GM10248 (cell line): ENCODE measurements at regions not wholly inside any gene's neighbourhood (a gene's known extent, or its start where the extent isn't known, plus 50 kb on each side); places are given as distances from the start of the nearest gene placed in this dataset.

ENCODE experiments used
- CTCF ChIA-PET: fragments of 300-600 bp; sonication (Branson Sonifier 250); formaldehyde crosslinking; extraction: SDS; loops from one replicate; lab custom pipeline; 2021; ENCODE audit warnings: antibody characterized with exemption; lab: Yijun Ruan, JAX
- POLR2A ChIA-PET: fragments of 350-650 bp; sonication (Branson Sonifier 250); formaldehyde crosslinking; extraction: SDS; loops from one replicate; lab custom pipeline; 2020; ENCODE audit warnings: antibody characterized with exemption; lab: Yijun Ruan, JAX
- DNase-seq: peaks from one replicate; pipeline ENCODE4 v3.0.0; 2012; ENCODE audit errors: extremely low spot score
- CTCF ChIP-seq: IDR thresholded peaks from 2 replicates; pipeline ENCODE4 v1.5.1; 2012; ENCODE audit warnings: mild to moderate bottlenecking, low read depth; ENCODE audit errors: extremely low read depth, missing control alignments, control extremely low read depth

GRCh38 chr18:75154259-75154658, 54.7 kb downstream of the PTGR3 start:
- DNase-seq: no peak
- no peak for TF ChIP-seq CTCF
- CTCF ChIA-PET: no interaction called here
- POLR2A ChIA-PET: no interaction called here

- ChIA-PET CTCF (no interaction called here), POLR2A (no interaction called here)
- DNase-seq: no peak
- no peak for TF ChIP-seq CTCF
Measured at GRCh38 chr18:75143851-75144250, 65.1 kb downstream of the PTGR3 start.

GRCh38 chr18:75142677-75143076, 66.3 kb downstream of the PTGR3 start:
- ChIA-PET CTCF (no interaction called here), POLR2A (no interaction called here)
- no peak for DNase-seq
- no peak for TF ChIP-seq CTCF

GRCh38 chr18:75141734-75142133, 67.2 kb downstream of the PTGR3 start:
- ChIA-PET CTCF (no interaction called here), POLR2A (no interaction called here)
- no peak for TF ChIP-seq CTCF
- no peak for DNase-seq

GRCh38 chr18:75141166-75141565, 67.8 kb downstream of the PTGR3 start:
- no peak for TF ChIP-seq CTCF
- ChIA-PET POLR2A (no interaction called here), CTCF (no interaction called here)
- no peak for DNase-seq

GRCh38 chr18:75140296-75140695, 68.6 kb downstream of the PTGR3 start:
- POLR2A ChIA-PET: no interaction called here
- TF ChIP-seq CTCF: no peak
- no peak for DNase-seq
- CTCF ChIA-PET: no interaction called here
